ENCODE measurements at regions not wholly inside any gene's neighbourhood (a gene's known extent, or its start where the extent isn't known, plus 50 kb on each side); places are given as distances from the start of the nearest gene placed in this dataset.

DNA sequence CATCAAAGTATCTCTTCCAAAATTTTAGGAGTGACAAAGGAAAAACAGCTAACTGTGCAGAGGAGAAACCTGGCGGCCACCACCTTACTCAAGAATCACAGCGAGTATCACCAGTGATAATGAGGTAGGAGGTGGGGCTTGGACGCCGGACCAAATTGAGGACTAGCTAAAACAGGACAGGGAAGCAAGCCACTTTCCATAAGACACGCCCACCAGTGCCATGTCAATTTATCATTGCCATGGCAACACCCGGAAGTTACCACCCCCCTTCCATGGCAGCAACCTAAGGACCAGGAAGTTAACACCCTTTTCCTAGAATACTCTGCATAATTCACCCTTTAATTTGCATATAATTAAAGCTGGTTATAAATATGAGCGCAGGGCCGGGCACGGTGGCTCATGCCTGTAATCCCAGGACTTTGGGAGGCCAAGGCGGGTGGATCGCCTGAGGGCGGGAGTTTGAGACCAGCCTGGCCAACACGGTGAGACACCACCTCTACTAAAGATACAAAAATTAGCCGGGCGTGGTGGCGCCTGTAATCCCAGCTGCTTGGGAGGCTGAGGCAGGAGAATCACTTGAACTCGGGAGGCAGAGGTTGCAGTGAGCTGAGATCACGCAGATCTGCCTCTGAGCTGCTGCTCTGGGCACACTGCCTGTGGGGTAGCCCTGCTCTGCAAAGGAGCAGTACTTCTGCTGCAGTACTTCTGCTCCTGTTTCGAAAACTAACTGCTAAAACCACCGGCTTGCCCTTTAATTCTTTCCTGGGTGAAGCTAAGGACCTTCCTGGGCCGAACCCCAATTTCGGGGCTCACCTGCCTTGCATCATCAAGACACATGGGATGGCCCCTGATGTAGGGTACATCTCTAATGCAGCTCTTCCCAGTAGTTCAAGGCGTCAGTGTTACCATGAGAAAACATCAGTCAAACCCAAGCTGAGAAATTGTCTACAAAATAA, 116.7 kb downstream of the HMX1 start:
- no peak for DNase-seq (ENCODE audit: low spot score)

DNA sequence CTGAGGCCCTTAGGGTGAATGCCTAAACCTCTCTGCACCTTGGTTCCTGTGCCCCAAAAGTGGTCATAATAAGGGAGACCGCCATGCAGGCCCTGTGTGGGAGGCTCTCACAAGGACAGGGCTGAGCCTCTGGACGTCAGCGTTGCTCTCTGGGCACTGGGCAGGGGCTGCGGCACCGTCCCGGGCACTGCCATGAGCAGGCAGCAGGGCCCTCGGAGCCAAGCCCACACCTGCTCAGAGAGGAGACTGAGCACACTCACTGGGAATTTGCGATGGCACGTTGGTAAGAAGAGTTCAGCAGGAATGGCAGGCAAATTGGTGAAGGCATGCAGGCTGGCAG, 123.4 kb downstream of the HMX1 start:
- DNase-seq (ENCODE audit: low spot score): no peak

- DNase-seq (ENCODE audit: low spot score): no peak
Measured at GRCh38 chr4:8747467-8748235, 124.0 kb downstream of the HMX1 start.

DNA sequence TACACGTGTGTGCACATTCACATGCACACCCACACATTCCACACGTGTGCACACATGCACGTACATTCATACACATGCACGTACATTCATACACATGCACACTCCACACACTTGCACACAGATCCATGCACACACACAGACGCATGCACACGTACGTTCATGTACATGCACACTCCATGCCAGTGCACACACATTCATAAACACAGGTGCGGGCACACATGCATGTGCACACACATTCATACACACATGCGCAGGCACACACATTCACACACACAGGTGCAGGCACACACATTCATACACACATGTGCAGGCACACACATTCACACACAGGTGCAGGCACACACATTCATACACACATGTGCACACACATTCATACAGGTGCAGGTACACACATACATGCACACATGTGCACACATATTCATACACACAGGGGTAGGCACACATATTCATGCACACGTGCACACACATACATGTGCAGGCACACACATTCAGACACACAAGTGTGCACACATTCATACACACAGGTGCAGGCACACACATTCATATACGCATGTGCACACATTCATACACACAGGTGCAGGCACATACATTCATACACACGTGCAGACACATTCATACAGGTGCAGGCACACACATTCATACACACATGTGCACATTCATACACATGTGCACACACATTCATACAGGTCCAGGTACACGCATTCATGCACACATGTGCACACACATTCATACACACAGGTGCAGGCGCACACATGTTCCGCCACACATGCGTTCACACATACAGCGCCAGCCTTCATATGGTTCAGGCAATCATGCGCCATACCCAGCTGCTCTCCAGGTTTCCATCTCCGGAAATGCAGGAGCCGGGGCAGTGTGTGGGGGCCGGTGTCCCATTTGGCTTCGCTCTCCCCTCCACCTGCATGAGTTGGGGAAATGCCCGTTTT, 124.8 kb downstream of the HMX1 start:
- DNase-seq (ENCODE audit: low spot score): no peak

DNA sequence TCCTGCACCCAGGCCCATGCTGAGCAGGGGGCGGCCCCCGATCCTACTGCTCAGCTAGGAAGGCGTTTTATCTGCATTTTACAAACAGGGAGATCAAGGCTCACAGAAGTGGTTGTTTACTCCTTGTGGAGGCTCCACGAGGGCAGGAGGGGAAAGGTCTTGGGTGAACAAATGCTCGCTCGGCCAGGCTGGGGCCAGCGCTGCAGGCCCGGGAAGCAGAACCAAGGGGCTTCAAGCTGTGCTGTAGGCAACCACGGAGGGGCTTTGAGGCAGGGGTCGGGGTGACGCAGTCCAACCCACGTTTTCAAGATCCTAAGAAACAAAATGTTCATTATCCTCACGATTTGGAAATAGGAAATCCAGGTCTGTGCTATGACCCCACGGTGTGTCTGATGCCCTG, 125.8 kb downstream of the HMX1 start:
- no peak for DNase-seq (ENCODE audit: low spot score)

DNA sequence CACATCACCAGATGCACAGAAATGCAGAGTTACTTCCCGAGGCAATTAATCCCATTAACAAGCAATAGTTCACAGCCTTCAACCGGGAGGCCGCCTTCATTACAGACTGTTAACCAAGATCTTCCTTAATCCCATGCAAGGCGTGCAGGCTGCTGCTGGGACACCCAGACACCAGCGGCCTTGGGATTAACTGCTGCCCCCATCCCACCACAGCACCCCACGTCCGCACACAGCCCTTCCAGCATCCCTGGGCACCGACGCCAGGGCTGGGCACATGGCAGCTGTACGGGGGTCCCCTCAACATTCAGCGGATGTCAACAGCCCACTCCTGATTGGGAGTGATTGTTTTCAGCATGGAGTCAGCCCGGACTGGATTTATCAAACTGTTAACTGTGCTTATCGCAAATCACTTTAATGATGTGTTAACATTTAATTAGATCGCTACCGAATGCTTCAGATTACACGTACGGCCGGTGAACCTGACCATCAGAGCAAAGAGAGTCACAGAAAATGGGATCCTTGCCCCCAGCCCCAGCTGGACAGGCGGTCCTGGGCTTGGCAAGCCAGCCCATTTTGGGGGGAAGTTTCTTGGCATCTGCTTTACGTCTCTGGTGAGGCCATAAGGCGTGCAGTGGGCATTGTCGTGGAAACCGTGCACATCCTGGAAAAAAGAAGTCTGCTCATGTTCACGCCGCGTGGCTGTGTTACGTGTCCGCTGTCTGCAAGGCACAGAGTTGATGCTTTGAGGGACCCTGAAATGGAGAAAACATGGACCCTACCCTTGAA, 126.4 kb downstream of the HMX1 start:
- no peak for DNase-seq (ENCODE audit: low spot score)

- DNase-seq (ENCODE audit: low spot score): no peak
Measured at GRCh38 chr4:8744083-8744805, 127.4 kb downstream of the HMX1 start.

- DNase-seq (ENCODE audit: low spot score): no peak
Measured at GRCh38 chr4:8742546-8742945, 129.1 kb downstream of the HMX1 start.

DNA sequence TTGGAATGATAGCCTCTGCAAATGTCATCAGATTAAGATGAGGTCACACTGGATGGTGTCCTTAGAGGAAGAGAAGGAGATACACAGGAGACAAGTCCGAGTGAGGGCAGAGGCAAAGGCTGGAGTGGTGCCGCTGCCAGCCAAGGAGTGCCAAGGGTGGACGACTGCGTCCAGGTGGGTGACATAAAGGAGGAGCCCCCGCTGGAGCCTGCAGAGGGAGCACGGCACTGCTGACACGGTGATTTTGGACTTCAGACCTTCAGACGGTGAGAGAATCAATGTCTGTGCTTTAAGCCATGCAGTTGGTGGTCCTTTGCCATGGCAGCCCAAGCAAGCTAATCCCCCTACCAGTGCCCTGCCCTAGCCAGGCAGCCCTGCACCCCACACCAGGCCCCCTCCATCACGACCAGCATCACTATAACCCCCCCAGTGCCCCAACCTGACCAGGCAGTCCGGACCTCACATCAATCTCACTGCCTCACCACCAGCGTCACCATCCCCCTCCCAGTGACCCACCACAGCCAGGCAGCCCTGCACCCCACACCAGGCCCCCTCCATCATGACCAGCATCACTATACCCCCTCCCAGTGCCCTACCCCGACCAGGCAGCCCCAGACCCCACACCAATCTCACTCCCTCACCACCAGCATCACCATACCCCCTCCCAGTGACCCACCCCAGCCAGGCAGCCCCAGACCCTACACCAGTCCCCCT, 130.0 kb downstream of the HMX1 start:
- DNase-seq (ENCODE audit: low spot score): no peak

GRCh38 chr4:8740666-8741395, 130.8 kb downstream of the HMX1 start:
- DNase-seq (ENCODE audit: low spot score): no peak

DNA sequence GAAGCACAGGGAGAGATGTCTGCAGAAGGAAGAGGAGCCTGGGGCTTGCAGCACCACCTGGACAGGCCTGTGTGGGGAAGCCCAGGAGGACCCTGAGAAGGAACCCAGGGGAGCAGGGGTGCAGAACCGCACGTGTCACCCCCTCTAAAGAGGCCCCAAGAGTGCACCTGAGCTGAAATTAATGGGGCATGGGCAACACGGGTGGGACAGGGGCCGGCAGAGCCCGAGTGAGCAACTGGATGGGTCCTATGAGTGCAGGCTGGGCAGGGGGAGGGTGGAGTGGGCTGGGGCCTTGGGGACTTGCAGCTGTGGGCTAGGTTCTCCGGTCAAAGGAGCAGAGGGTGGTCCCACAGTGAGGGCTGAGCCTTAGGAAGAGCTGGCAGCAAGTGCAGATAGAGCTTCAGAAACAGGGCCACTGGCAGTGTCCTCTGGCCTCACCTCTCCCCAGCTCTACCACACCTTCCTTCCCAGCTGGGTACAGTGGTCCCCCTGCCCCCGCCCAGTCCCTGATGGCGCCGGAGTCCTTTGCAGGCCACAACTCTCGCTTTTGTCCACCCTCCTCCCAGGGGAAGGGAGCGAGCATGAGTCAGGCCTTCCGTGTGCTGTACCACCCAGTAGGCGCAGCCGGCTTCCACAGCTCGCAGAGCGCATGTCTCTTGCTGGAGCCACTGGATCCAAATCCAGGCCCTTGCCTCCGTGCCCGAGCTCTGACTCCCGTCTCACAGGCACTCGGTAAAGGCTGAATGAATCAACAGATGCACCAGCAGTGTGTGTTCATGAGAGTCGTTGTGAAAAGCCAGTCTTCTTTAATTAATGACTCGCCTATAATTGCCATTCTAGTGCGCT, 131.6 kb downstream of the HMX1 start:
- no peak for DNase-seq (ENCODE audit: low spot score)

DNA sequence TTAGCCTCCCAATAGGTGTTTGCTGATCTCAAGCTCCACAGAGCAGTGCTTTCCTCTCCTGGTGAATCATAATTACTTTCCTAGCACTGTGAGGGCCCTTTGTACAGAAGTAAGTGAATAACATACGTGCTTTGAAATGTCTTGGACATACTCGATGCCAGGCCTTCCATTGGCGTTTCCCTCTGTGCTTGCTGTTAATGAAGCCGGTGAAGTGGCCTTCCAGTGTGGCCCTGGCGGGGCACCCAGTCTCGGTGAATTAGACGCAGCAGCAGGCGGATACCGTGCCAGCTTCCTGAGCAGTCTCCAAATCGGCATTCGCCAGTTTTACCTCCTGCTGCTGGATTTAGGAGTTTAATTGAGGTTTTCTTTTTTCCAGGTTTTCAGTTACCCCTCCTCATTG, 132.3 kb downstream of the HMX1 start:
- no peak for DNase-seq (ENCODE audit: low spot score)

DNA sequence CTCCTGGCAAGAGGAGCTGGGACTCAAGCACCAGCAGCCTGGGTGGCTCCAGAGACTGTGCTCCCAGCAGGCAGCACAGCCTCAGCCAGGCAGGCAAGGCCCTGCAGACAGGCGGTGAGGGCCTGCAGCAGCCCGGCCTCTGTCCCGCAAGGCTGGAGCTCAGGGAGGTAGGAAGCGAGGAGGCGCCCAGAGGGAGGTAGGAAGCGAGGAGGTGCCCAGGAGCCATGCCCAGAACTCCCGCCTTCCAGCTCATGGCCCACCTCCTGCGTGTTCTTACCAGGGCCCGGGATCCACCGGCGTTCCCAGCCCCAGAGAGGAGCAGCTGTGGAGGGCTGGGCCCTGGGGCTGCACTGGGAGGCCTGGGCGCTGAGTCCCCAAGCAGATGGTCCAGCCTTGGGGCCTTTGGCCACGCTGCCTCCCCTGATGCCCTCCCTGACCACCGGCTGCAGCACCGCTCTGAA, 133.1 kb downstream of the HMX1 start:
- no peak for DNase-seq (ENCODE audit: low spot score)

DNA sequence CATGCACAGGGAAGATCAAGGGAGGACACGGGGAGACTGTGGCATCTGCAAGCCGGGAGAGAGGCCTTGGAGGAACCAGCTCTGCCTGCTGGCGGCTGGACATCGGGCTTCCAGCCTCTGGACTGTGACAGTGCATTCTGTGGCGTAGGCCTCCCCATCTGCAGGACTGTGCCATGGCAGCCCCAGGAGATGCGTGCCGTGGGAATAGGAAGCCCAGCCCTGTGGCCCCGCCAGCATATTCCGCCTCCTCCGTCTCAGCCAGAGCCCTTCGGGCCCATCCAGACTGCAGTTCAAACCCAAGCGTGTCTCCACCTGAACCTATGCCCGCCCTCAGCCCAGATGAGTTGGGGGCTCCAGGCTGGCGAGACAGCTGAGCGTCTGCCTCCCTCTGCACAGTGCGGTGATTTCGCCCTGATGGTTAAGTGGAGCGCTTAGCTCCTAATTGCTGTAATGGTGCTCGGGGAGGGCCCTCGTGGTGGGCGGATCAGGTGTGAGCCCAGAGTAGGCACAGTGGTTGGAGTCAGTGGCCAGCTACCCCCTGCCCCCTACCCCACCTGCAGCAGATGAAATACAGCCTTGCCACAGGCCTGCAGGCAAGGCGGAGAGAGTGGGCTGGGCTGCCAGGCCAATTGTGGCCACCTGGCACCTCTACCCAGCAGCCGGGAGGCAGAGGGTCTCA, 133.9 kb downstream of the HMX1 start:
- DNase-seq (ENCODE audit: low spot score): no peak

GRCh38 chr4:8737075-8737474, 134.6 kb downstream of the HMX1 start:
- DNase-seq (ENCODE audit: low spot score): no peak

DNA sequence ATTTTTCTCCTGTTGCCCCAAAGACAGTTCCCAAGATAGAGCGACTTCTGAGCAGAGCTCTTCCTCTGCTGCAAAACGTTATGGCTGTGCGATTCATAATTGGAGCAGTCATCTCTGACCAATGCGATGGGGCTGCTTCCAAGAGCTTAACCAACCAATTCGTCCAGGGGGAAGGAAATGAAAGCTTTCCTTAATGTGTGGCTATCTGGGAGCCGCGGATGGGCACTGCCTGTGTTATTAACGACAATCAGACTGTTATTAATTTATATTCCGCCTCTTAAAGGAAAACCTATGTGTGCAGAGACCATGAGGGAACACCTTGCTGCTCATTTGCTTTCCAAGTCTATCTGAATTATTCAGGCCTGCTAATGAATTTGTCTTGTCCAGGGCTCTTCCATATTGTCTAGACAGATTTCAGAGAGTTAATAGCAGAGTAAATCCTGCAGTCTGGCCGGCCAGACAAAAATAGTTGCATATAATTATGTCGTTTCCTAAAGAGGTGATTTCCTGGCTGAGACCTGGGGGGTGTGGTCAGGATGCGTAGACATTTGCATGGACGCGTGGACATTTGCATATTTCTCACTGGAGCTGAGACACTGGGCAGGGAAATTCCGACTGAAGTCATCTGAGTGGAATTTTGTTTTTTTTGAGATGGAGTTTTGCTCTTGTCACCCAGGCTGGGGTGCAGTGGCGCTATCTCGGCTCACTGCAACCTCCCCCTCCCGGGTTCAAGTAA, 135.4 kb downstream of the HMX1 start:
- no peak for DNase-seq (ENCODE audit: low spot score)
